H9 (cell line): ENCODE measurements at regions not wholly inside any gene's neighbourhood (a gene's known extent, or its start where the extent isn't known, plus 50 kb on each side); places are given as distances from the start of the nearest gene placed in this dataset.
A peak's percentile ranks its signal among the peaks of the same experiment; 100 is the strongest.

ENCODE experiments used
- DNase-seq: peaks from one replicate; pipeline ENCODE4 v3.0.0-alpha.2; 2017
- H2AFZ ChIP-seq: one replicate; pipeline ENCODE4 v1.6.1; 2013; ENCODE audit warnings: mild to moderate bottlenecking, low read length, control low read depth, moderate library complexity
- H2AK5ac ChIP-seq: 2 replicates; pipeline ENCODE4 v1.6.1; 2013; ENCODE audit warnings: low read length, control low read depth, mixed read lengths; ENCODE audit not compliant: insufficient read length
- H2BK120ac ChIP-seq: one replicate; pipeline ENCODE4 v1.6.1; 2013; ENCODE audit warnings: low read depth, mild to moderate bottlenecking, low read length, control low read depth, inconsistent platforms; ENCODE audit not compliant: poor library complexity, severe bottlenecking
- H2BK12ac ChIP-seq: 2 replicates; pipeline ENCODE4 v1.6.1; 2013; ENCODE audit warnings: low read length, control low read depth, mixed read lengths, low read depth; ENCODE audit not compliant: insufficient read length
- H2BK15ac ChIP-seq: 2 replicates; pipeline ENCODE4 v1.6.1; 2013; ENCODE audit warnings: low read depth, low read length, control low read depth
- H2BK20ac ChIP-seq: one replicate; pipeline ENCODE4 v1.6.1; 2013; ENCODE audit warnings: low read depth, mild to moderate bottlenecking, low read length, control low read depth, inconsistent platforms; ENCODE audit not compliant: poor library complexity, severe bottlenecking
- H2BK5ac ChIP-seq: 2 replicates; pipeline ENCODE4 v1.6.1; 2013; ENCODE audit warnings: low read length, control low read depth, mixed read lengths; ENCODE audit not compliant: insufficient read length
- H3K14ac ChIP-seq: 2 replicates; pipeline ENCODE4 v1.6.1; 2013; ENCODE audit warnings: low read length, control low read depth; ENCODE audit not compliant: insufficient read depth
- H3K18ac ChIP-seq: 2 replicates; pipeline ENCODE4 v1.6.1; 2013; ENCODE audit warnings: low read depth, mild to moderate bottlenecking, mixed read lengths, low read length, control low read depth; ENCODE audit not compliant: insufficient read length
- H3K23ac ChIP-seq: 2 replicates; pipeline ENCODE4 v1.6.1; 2013; ENCODE audit warnings: low read length, control low read depth, mixed read lengths, low read depth; ENCODE audit not compliant: insufficient read length
- H3K23me2 ChIP-seq: 2 replicates; pipeline ENCODE4 v1.6.1; 2013; ENCODE audit warnings: low read depth, mild to moderate bottlenecking, mixed read lengths, low read length, control low read depth; ENCODE audit not compliant: insufficient read length, poor library complexity, severe bottlenecking
- H3K27ac ChIP-seq: 2 replicates; pipeline ENCODE4 v1.5.1; 2013; ENCODE audit warnings: low read length, control low read depth, mixed read lengths, low read depth; ENCODE audit not compliant: insufficient read length
- H3K27me3 ChIP-seq: 2 replicates; pipeline ENCODE4 v1.6.1; 2013; ENCODE audit warnings: low read length, control low read depth, inconsistent platforms; ENCODE audit not compliant: insufficient read depth
- H3K4ac ChIP-seq: 2 replicates; pipeline ENCODE4 v1.6.1; 2013; ENCODE audit warnings: low read depth, mild to moderate bottlenecking, control low read depth, inconsistent platforms, low read length, moderate library complexity
- H3K4me1 ChIP-seq: 2 replicates; pipeline ENCODE4 v1.6.1; 2013; ENCODE audit warnings: low read length, control low read depth, inconsistent platforms; ENCODE audit not compliant: insufficient read depth
- H3K4me2 ChIP-seq: 2 replicates; pipeline ENCODE4 v1.6.1; 2013; ENCODE audit warnings: low read length, control low read depth, mixed read lengths; ENCODE audit not compliant: insufficient read length, insufficient read depth
- H3K56ac ChIP-seq: 2 replicates; pipeline ENCODE4 v1.6.1; 2013; ENCODE audit warnings: low read depth, mild to moderate bottlenecking, mixed read lengths, low read length, control low read depth; ENCODE audit not compliant: insufficient read length
- H3K79me1 ChIP-seq: 2 replicates; pipeline ENCODE4 v1.6.1; 2013; ENCODE audit warnings: low read depth, mild to moderate bottlenecking, moderate library complexity, low read length, control low read depth, inconsistent platforms; ENCODE audit not compliant: insufficient read depth, poor library complexity, severe bottlenecking
- H3K79me2 ChIP-seq: 2 replicates; pipeline ENCODE4 v1.6.1; 2013; ENCODE audit warnings: low read length, control low read depth, inconsistent platforms; ENCODE audit not compliant: insufficient read depth
- H3K9ac ChIP-seq: 2 replicates; pipeline ENCODE4 v1.6.1; 2013; ENCODE audit warnings: low read length, control low read depth, mixed read lengths; ENCODE audit not compliant: insufficient read length; ENCODE audit errors: extremely low read depth
- H3K9me3 ChIP-seq: one replicate; pipeline ENCODE4 v1.6.1; 2013; ENCODE audit warnings: low read depth, low read length, inconsistent platforms; ENCODE audit not compliant: control insufficient read depth
- H3T11ph ChIP-seq: one replicate; pipeline ENCODE4 v1.6.1; 2013; ENCODE audit warnings: mild to moderate bottlenecking, low read length, control low read depth, inconsistent platforms
- H4K20me1 ChIP-seq: one replicate; pipeline ENCODE4 v1.6.1; 2013; ENCODE audit not compliant: control insufficient read depth, insufficient read length, insufficient read depth
- H4K5ac ChIP-seq: 2 replicates; pipeline ENCODE4 v1.6.1; 2013; ENCODE audit warnings: low read depth, mild to moderate bottlenecking, mixed read lengths, low read length, control low read depth; ENCODE audit not compliant: insufficient read length
- H4K8ac ChIP-seq: replicated peaks from 2 replicates; pipeline ENCODE4 v1.6.1; 2013; ENCODE audit warnings: low read length, control low read depth, mixed read lengths, low read depth; ENCODE audit not compliant: insufficient read length
- H4K91ac ChIP-seq: 2 replicates; pipeline ENCODE4 v1.6.1; 2013; ENCODE audit warnings: low read depth, mild to moderate bottlenecking, moderate library complexity, mixed read lengths, low read length, control low read depth; ENCODE audit not compliant: insufficient read length
- H3K27ac Mint-ChIP-seq, 3 experiments: 2 replicates in 2 of 3; 3 replicates in 1 of 3; pipeline ENCODE4 v1.8.0; 2020 to 2021; ENCODE audit warnings: mixed read lengths in 3 of 3, mild to moderate bottlenecking in 1 of 3, moderate library complexity in 1 of 3
- H3K27me3 Mint-ChIP-seq: 2 replicates; pipeline ENCODE4 v1.8.0; 2021; ENCODE audit warnings: low read depth, mild to moderate bottlenecking, moderate library complexity, mixed read lengths
- H3K36me3 Mint-ChIP-seq, 3 experiments: 2 replicates in 2 of 3; 3 replicates in 1 of 3; pipeline ENCODE4 v1.8.0; 2020 to 2021; ENCODE audit warnings: low read depth in 3 of 3, mixed read lengths in 3 of 3; ENCODE audit not compliant: insufficient read depth in 1 of 3
- H3K4me1 Mint-ChIP-seq, 2 experiments: 2 replicates each; pipeline ENCODE4 v1.8.0; 2020; ENCODE audit warnings: mixed read lengths in 2 of 2
- H3K4me3 Mint-ChIP-seq, 2 experiments: 2 replicates in 1 of 2; 3 replicates in 1 of 2; pipeline ENCODE4 v1.8.0; 2020 to 2021; ENCODE audit warnings: mild to moderate bottlenecking in 2 of 2, mixed read lengths in 2 of 2, moderate library complexity in 1 of 2
- H3K9me3 Mint-ChIP-seq, 2 experiments: 2 replicates in 1 of 2; 3 replicates in 1 of 2; pipeline ENCODE4 v1.8.0; 2020; ENCODE audit warnings: mild to moderate bottlenecking in 2 of 2, mixed read lengths in 2 of 2, moderate library complexity in 1 of 2
- CTCF ChIP-seq: fragments of 200-600 bp; sonication (generic); conservative IDR thresholded peaks from 3 replicates; pipeline ENCODE4 v1.8.0; 2021; ENCODE audit warnings: antibody characterized with exemption, mild to moderate bottlenecking
- WGBS: extraction: QIAGEN DNeasy Blood & Tissue Kit; methylation state at CpG from one replicate; pipeline ENCODE4 v1.1.7; 2013; ENCODE audit warnings: missing lambda C conversion rate, low lambda C conversion rate, mixed read lengths; ENCODE audit not compliant: insufficient read length; ENCODE audit errors: extremely low coverage; 5-methylcytosine and 5-hydroxymethylcytosine counted together

GRCh38 chr20:11539450-11539849 lies 378.2 kb upstream of the BTBD3 start:
- no peak overlapping the region for H3K27ac ChIP-seq
- no peak overlapping the region for H4K91ac ChIP-seq
- H2BK15ac ChIP-seq, result no peak overlapping the region
- peak overlapping the region; percentile 65 to 78 (median 74); a peak in 5 of 7 replicates for H3K27ac Mint-ChIP-seq
- no CpG with 5 or more reads among the region's 4 CpGs for WGBS
- H4K20me1 ChIP-seq, result no peaks in the 10 kb centered on the region
- H3K4ac ChIP-seq, result no peak overlapping the region
- H3K14ac ChIP-seq, result no peak overlapping the region
- no peaks in the 10 kb centered on the region for H3K79me2 ChIP-seq
- H3K23ac ChIP-seq, result no peak overlapping the region
- no peak overlapping the region for H2AK5ac ChIP-seq
- peaks cover 61 to 62% of the 10 kb centered on the region in 2 experiments for H3K4me1 Mint-ChIP-seq
- no peak overlapping the region for H3K18ac ChIP-seq
- H2BK20ac ChIP-seq, result no peak overlapping the region
- no peak overlapping the region for H3K4me3 Mint-ChIP-seq
- no peak overlapping the region for H2BK120ac ChIP-seq
- H3K9ac ChIP-seq, result no peak overlapping the region
- H3K4me1 ChIP-seq, result peaks cover 20% of the 10 kb centered on the region; the same call in 1 of the 2 replicates
- H4K8ac ChIP-seq, result no peak overlapping the region
- H3T11ph ChIP-seq, result no peak overlapping the region
- no peaks in the 10 kb centered on the region for H3K79me1 ChIP-seq
- no peak for DNase-seq
- H3K56ac ChIP-seq, result no peak overlapping the region
- H3K9me3 Mint-ChIP-seq, result no peaks in the 10 kb centered on the region; a peak in 1 of 5 replicates
- no peak overlapping the region for H2BK5ac ChIP-seq
- peaks cover 0 to 4% (median 3%) of the 10 kb centered on the region in 3 experiments; a peak in 2 of 7 replicates for H3K36me3 Mint-ChIP-seq
- no peaks in the 10 kb centered on the region for H3K27me3 ChIP-seq
- H3K9me3 ChIP-seq, result no peaks in the 10 kb centered on the region
- H3K27me3 Mint-ChIP-seq, result no peaks in the 10 kb centered on the region
- TF ChIP-seq CTCF, result no peak
- H3K23me2 ChIP-seq, result no peaks in the 10 kb centered on the region
- no peak overlapping the region for H4K5ac ChIP-seq
- no peak overlapping the region for H2AFZ ChIP-seq
- H3K4me2 ChIP-seq, result no peak overlapping the region
- no peak overlapping the region for H2BK12ac ChIP-seq
